GM20000 (cell line): ENCODE measurements at regions not wholly inside any gene's neighbourhood (a gene's known extent, or its start where the extent isn't known, plus 50 kb on each side); places are given as distances from the start of the nearest gene placed in this dataset.

ENCODE experiments used
- DNase-seq: peaks from one replicate; pipeline ENCODE4 v3.0.0; 2012; ENCODE audit warnings: low spot score
- TF ChIP-seq, protein P1 (sequence below): IDR thresholded peaks from 2 replicates; pipeline ENCODE4 v1.5.1; 2012; ENCODE audit warnings: mild to moderate bottlenecking, control low read depth; ENCODE audit errors: extremely low read depth, missing control alignments

DNA sequence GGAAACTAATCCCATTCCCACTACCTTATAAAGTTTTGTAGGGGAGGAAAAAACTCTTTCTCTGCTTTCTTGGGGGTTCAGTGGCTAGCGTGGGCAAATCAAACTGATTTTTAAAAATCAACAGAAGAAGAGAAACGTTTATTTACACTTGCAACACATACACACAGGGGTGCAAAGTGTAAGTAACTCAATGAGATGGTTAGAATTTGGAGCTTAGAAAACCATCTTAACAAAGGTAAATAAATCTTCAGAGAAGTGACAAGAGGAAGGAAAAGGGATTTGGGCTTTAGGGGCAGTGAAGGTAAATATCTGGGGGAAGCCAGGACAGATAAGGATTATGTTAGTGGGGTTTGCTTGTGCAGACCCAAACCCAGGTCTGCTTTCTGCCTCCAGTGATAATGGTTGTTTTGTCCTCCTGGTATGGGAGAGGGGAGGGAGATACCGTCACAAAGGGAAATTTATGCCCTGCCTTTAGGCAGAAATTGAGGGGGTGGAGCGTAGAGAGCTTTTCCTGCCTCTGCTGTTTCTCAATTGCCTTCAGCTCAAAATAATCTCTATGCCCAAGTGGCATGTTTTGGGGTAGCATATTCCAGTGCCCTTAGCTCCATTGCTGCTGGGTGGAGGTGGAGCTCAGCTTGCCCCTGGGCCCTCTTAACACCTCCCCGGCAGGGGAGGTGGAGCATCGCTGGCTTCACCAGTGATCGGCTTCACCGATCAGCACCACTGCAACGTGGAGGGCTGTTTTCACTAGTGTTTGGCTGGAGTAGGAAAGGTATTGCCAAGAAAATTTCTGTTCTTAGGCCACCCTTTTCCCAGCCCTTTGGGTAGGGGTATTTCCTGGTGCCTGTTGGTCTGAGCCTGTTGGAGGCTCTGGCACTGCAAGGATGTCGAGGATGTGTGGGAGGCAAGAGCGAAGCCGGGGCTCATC lies 92.2 kb downstream of the TEX51 start:
- no peak for DNase-seq

DNA sequence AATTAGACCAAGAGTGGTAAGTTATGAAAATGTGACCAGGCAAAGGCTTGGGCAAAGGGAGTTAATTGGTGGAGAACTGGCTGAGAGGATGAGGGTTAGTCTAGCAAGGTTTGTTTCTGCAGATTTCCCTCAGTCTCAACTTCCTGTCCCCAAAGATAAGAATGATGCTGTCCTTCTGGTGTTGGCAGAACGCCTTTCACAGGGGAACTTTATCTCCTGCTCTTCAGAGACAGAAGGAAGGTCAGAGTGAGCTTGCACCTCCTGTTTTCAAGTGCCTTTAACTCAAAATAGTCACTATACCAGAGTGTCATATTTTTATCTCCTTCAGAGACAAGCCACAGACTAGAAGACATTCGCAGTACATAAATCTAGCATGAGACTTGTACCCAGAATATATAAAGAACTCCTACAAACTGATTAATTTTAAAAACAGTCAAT lies 95.7 kb downstream of the TEX51 start:
- no peak for DNase-seq
- TF ChIP-seq, protein P1, sequence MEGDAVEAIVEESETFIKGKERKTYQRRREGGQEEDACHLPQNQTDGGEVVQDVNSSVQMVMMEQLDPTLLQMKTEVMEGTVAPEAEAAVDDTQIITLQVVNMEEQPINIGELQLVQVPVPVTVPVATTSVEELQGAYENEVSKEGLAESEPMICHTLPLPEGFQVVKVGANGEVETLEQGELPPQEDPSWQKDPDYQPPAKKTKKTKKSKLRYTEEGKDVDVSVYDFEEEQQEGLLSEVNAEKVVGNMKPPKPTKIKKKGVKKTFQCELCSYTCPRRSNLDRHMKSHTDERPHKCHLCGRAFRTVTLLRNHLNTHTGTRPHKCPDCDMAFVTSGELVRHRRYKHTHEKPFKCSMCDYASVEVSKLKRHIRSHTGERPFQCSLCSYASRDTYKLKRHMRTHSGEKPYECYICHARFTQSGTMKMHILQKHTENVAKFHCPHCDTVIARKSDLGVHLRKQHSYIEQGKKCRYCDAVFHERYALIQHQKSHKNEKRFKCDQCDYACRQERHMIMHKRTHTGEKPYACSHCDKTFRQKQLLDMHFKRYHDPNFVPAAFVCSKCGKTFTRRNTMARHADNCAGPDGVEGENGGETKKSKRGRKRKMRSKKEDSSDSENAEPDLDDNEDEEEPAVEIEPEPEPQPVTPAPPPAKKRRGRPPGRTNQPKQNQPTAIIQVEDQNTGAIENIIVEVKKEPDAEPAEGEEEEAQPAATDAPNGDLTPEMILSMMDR = no peak

More for the DNA sequence above, 92.2 kb downstream of the TEX51 start:
- TF ChIP-seq, protein P1 = no peak

DNA sequence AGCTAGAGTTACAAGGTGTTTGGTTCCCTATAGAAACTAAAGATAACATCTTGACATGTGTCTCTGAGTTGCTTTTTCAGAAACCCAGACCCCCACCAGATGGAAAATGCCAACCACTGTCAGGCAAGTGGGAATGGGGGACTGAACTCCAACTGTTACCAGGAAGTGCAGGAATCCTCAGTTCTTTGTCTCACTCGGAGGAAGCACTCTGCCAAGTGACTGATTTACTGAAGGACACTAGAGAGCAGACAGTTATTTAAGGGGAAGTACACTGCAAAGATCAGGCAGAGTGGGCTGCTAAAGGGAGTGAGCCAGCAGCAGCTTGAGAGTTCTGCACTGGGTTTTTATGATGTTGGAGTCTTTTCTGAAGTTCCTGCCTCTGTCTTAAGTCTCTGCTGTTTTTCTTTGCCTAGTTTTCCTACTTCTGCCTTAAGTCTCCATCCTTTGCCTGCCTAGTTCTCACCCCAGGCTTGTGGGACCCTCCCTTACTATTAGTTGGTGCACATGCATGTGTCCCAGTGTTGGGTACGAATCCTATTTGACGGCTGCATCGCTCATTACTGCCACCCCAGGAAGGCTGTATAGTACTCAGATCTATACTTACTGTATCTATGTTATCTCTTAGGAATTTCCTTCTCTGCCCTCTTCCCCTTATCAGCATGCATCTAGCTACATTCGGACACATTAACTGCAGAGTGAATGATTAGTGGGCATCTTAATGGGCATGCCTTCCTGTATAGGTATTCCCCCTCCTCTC lies 97.1 kb downstream of the TEX51 start:
- DNase-seq = no peak
- TF ChIP-seq, protein P1 = no peak

DNA sequence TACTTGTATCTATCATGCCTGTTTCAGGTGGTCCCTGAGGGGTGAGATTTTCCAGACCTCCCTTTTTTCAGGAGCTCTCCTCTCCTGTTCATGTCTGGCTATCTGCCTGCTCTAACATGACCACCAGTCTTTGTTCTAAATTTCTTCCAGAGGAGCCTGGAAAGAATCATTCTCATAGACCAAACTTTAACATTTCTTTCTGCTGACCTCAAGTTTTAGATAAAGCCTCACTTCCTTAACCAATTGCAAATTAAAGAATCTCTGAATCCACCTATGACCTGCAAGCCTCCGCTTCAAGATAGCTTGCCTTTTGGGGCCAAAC lies 97.6 kb downstream of the TEX51 start:
- DNase-seq = no peak
- TF ChIP-seq, protein P1 = no peak
